Prostate gland (tissue), 2 donors: ENCODE measurements at regions not wholly inside any gene's neighbourhood (a gene's known extent, or its start where the extent isn't known, plus 50 kb on each side); places are given as distances from the start of the nearest gene placed in this dataset.

ENCODE experiments used
- CTCF ChIP-seq, 4 experiments: fragments of 200-600 bp in 2 of 4; fragments of 450-650 bp in 2 of 4; sonication (generic) in 2 of 4; IDR thresholded peaks; 1 replicate in 3 of 4; 2 replicates in 1 of 4; pipeline ENCODE4 v1.5.1; 2016 to 2019; ENCODE audit warnings: antibody characterized with exemption in 4 of 4, mild to moderate bottlenecking in 2 of 4, moderate library complexity in 2 of 4
- POLR2AphosphoS5 ChIP-seq: sonication (generic); formaldehyde crosslinking; IDR thresholded peaks from one replicate; pipeline ENCODE4 v1.6.1; 2017; ENCODE audit warnings: antibody characterized with exemption

GRCh38 chr20:40343390-40343789, 345.6 kb downstream of the MAFB start:
- TF ChIP-seq POLR2AphosphoS5 (no peak), CTCF (IDR thresholded peaks at IDR 0.05) (no peak)
